SK-N-SH (cell line): ENCODE measurements at regions not wholly inside any gene's neighbourhood (a gene's known extent, or its start where the extent isn't known, plus 50 kb on each side); places are given as distances from the start of the nearest gene placed in this dataset.

ENCODE experiments used
- CTCF ChIA-PET: fragments of 300-600, 350-600 bp; formaldehyde crosslinking; extraction: SDS; loops from one replicate; lab custom pipeline; 2021; lab: Yijun Ruan, JAX
- POLR2A ChIA-PET: fragments of 350-600 bp; sonication (Branson Sonifier 250); formaldehyde crosslinking; extraction: SDS; loops from one replicate; lab custom pipeline; 2020; ENCODE audit warnings: antibody characterized with exemption, inconsistent platforms; lab: Yijun Ruan, JAX
- DNase-seq: peaks from one replicate; pipeline ENCODE4 v3.0.0; 2012
- H2AFZ ChIP-seq: fragments of 200-600 bp; sonication (generic); 2 replicates; pipeline ENCODE4 v1.8.1; 2016; ENCODE audit warnings: antibody characterized with exemption, mild to moderate bottlenecking, low read depth
- H3F3A ChIP-seq: fragments of 200-600 bp; sonication (generic); replicated peaks from 2 replicates; pipeline ENCODE3; 2016; ENCODE audit warnings: antibody characterized with exemption, mild to moderate bottlenecking; ENCODE audit not compliant: insufficient read depth
- H3K27ac ChIP-seq, 2 experiments: fragments of 200-500 bp in 1 of 2; fragments of 200-600 bp in 1 of 2; sonication (Bioruptor generic) in 1 of 2; sonication (generic), shearing (Covaris generic) in 1 of 2; 2 replicates each; pipeline versions ENCODE4 v1.5.1 to v1.6.1; 2014 to 2016; ENCODE audit warnings: low read depth in 2 of 2, inconsistent platforms in 1 of 2, low read length in 1 of 2, mild to moderate bottlenecking in 1 of 2, mixed read lengths in 1 of 2
- H3K27me3 ChIP-seq: fragments of 200-600 bp; sonication (generic), shearing (Covaris generic); 2 replicates; pipeline ENCODE4 v1.6.1; 2016; ENCODE audit warnings: mixed run types; ENCODE audit not compliant: insufficient read depth
- H3K36me3 ChIP-seq, 2 experiments: fragments of 200-500 bp in 1 of 2; fragments of 200-600 bp in 1 of 2; sonication (Bioruptor generic) in 1 of 2; sonication (generic) in 1 of 2; replicated peaks in 1 of 2; 2 replicates each; pipeline versions ENCODE3 to v1.5.1; 2014 to 2016; ENCODE audit warnings: low read length in 1 of 2, mild to moderate bottlenecking in 1 of 2; ENCODE audit not compliant: insufficient read depth in 2 of 2, control insufficient read depth in 1 of 2
- H3K4me1 ChIP-seq, 2 experiments: fragments of 200-500 bp in 1 of 2; fragments of 200-600 bp in 1 of 2; sonication (Bioruptor generic) in 1 of 2; sonication (generic), shearing (Covaris generic) in 1 of 2; 2 replicates each; pipeline versions ENCODE4 v1.5.1 to v1.6.1; 2014 to 2016; ENCODE audit warnings: low read depth in 1 of 2, low read length in 1 of 2, mixed run types in 1 of 2; ENCODE audit not compliant: insufficient read depth in 2 of 2, control insufficient read depth in 1 of 2
- H3K4me2 ChIP-seq: fragments of 200-600 bp; sonication (generic), shearing (Covaris generic); 2 replicates; pipeline ENCODE4 v1.6.1; 2017; ENCODE audit warnings: mixed run types
- H3K4me3 ChIP-seq, 2 experiments: fragments of 200-500 bp in 1 of 2; fragments of 200-600 bp in 1 of 2; sonication (Bioruptor generic) in 1 of 2; sonication (generic), shearing (Covaris generic) in 1 of 2; 2 replicates each; pipeline versions ENCODE4 v1.5.1 to v1.8.1; 2014 to 2016; ENCODE audit warnings: low read depth in 2 of 2, inconsistent platforms in 1 of 2, low read length in 1 of 2, mild to moderate bottlenecking in 1 of 2, mixed read lengths in 1 of 2, moderate library complexity in 1 of 2
- H3K79me2 ChIP-seq: fragments of 200-600 bp; sonication (generic); 2 replicates; pipeline ENCODE4 v1.8.1; 2017; ENCODE audit warnings: mild to moderate bottlenecking; ENCODE audit not compliant: insufficient read depth
- H3K9ac ChIP-seq: fragments of 200-600 bp; sonication (generic); 2 replicates; pipeline ENCODE4 v1.6.1; 2017; ENCODE audit warnings: mixed run types
- H3K9me2 ChIP-seq: fragments of 200-600 bp; sonication (generic); 2 replicates; pipeline ENCODE4 v1.6.1; 2017; ENCODE audit warnings: mixed run types
- H3K9me3 ChIP-seq: fragments of 200-600 bp; sonication (generic); 2 replicates; pipeline ENCODE4 v1.6.1; 2017; ENCODE audit warnings: mixed run types, mild to moderate bottlenecking, moderate library complexity
- H4K20me1 ChIP-seq: fragments of 200-600 bp; sonication (generic); 2 replicates; pipeline ENCODE4 v1.6.1; 2017; ENCODE audit warnings: mild to moderate bottlenecking, mixed run types; ENCODE audit not compliant: insufficient read depth
- EP300 ChIP-seq, 2 experiments: IDR thresholded peaks; 2 replicates each; pipeline versions ENCODE4 v1.4.0 to v1.6.1; 2012; ENCODE audit warnings: borderline replicate concordance in 1 of 2, low read depth in 1 of 2, low read length in 1 of 2
- EZH2phosphoT487 ChIP-seq: fragments of 200-600 bp; sonication (generic); IDR thresholded peaks from 2 replicates; pipeline ENCODE4 v1.6.1; 2017; ENCODE audit warnings: low read depth, mixed run types, mild to moderate bottlenecking, antibody characterized with exemption, moderate library complexity, borderline replicate concordance
- FOXJ3 ChIP-seq: sonication (generic); formaldehyde crosslinking; IDR thresholded peaks from 2 replicates; pipeline ENCODE4 v1.5.1; 2020; ENCODE audit warnings: mild to moderate bottlenecking, missing genetic modification reagents
- MAX ChIP-seq: IDR thresholded peaks from 2 replicates; pipeline ENCODE4 v1.4.0; 2012; ENCODE audit warnings: low read depth
- MEF2A ChIP-seq: IDR thresholded peaks from 2 replicates; pipeline ENCODE4 v1.4.0; 2012; ENCODE audit warnings: low read depth, borderline replicate concordance
- NFIC ChIP-seq: IDR thresholded peaks from 2 replicates; pipeline ENCODE4 v1.4.0; 2012; ENCODE audit warnings: borderline replicate concordance
- PBX3 ChIP-seq: IDR thresholded peaks from 2 replicates; pipeline ENCODE4; 2012
- RAD21 ChIP-seq: IDR thresholded peaks from 2 replicates; pipeline ENCODE4 v1.6.1; 2012; ENCODE audit warnings: mild to moderate bottlenecking, low read length
- REST ChIP-seq: IDR thresholded peaks from 2 replicates; pipeline ENCODE4 v1.6.1; 2012; ENCODE audit warnings: mild to moderate bottlenecking, low read depth, low read length, moderate library complexity
- SIN3A ChIP-seq: IDR thresholded peaks from 2 replicates; pipeline ENCODE4 v1.6.1; 2012; ENCODE audit warnings: low read depth, mild to moderate bottlenecking, low read length, moderate library complexity, borderline replicate concordance
- SMC3 ChIP-seq: IDR thresholded peaks from 2 replicates; pipeline ENCODE4 v1.6.1; 2012; ENCODE audit warnings: low read depth, low read length, improper control_type of control experiment
- TCF12 ChIP-seq: IDR thresholded peaks from 2 replicates; pipeline ENCODE4 v1.4.0; 2012
- TEAD4 ChIP-seq: IDR thresholded peaks from 2 replicates; pipeline ENCODE4 v1.4.0; 2012; ENCODE audit warnings: mild to moderate bottlenecking, borderline replicate concordance; ENCODE audit not compliant: insufficient read depth
- ZBTB33 ChIP-seq: IDR thresholded peaks from 2 replicates; pipeline ENCODE4 v1.4.0; 2012; ENCODE audit warnings: low read depth, borderline replicate concordance
- WGBS: methylation state at CpG from one replicate; pipeline ENCODE4 v1.1.6; 2017; ENCODE audit warnings: low lambda C conversion rate; 5-methylcytosine and 5-hydroxymethylcytosine counted together

- H3K4me3 ChIP-seq: no peak overlapping the region
- CTCF ChIA-PET: interaction anchor here (4.5 kb wide), 1 partner anchor 10 kb away, joined by 26 read pairs; no protein-coding TSS in a partner anchor
- no peak for DNase-seq
- H3K27ac ChIP-seq: no peak overlapping the region
- WGBS: 26% methylated on average over 2 of the region's 2 CpGs
- H3K9ac ChIP-seq: no peak overlapping the region
- H4K20me1 ChIP-seq: no peaks in the 10 kb centered on the region
- H3K79me2 ChIP-seq: no peaks in the 10 kb centered on the region
- H3K4me2 ChIP-seq: no peak overlapping the region
- H3K27me3 ChIP-seq: peaks cover 4% of the 10 kb centered on the region; the same call in 1 of the 2 replicates
- H3K4me1 ChIP-seq: peaks cover 0 to 3% of the 10 kb centered on the region in 2 experiments; a peak in 2 of 4 replicates
- TF ChIP-seq EP300 (IDR thresholded peaks at IDR 0.05; ENCODE audit: borderline replicate concordance in 1 of 2, low read depth in 1 of 2, low read length in 1 of 2): no peak
- TF ChIP-seq NFIC: no peak
- no peak for TF ChIP-seq RAD21
- no peak for TF ChIP-seq SMC3
- TF ChIP-seq REST: no peak
- no peak for TF ChIP-seq SIN3A
- no peak for TF ChIP-seq TEAD4
- TF ChIP-seq TCF12: no peak
- TF ChIP-seq MAX: no peak
- TF ChIP-seq FOXJ3: no peak
- TF ChIP-seq PBX3: no peak
- no peak for TF ChIP-seq MEF2A
- TF ChIP-seq ZBTB33: no peak
- TF ChIP-seq EZH2phosphoT487: no peak
- TF ChIP-seq, all 33 proteins: peak for 0
- Histone ChIP-seq H3K9me2 (no peaks in the 10 kb centered on the region), H3K9me3 (no peaks in the 10 kb centered on the region), H3K36me3 (no peaks in the 10 kb centered on the region), H2AFZ (no peak overlapping the region), H3F3A (no peaks in the 10 kb centered on the region)
- POLR2A ChIA-PET: no interaction called here
Observed at GRCh38 chr11:122494221-122494620, 161.3 kb upstream of the UBASH3B start.
